GM04503 (cell line): ENCODE measurements at regions not wholly inside any gene's neighbourhood (a gene's known extent, or its start where the extent isn't known, plus 50 kb on each side); places are given as distances from the start of the nearest gene placed in this dataset.
"Not testable (repeated sequence)": the region's sequence is repeated elsewhere in the genome, so short reads cannot be mapped to it uniquely, and the experiment has no call there.

Source experiments
- DNase-seq: peaks from one replicate; pipeline ENCODE4 v3.0.0-alpha.2; 2012; ENCODE audit warnings: low read depth

DNA sequence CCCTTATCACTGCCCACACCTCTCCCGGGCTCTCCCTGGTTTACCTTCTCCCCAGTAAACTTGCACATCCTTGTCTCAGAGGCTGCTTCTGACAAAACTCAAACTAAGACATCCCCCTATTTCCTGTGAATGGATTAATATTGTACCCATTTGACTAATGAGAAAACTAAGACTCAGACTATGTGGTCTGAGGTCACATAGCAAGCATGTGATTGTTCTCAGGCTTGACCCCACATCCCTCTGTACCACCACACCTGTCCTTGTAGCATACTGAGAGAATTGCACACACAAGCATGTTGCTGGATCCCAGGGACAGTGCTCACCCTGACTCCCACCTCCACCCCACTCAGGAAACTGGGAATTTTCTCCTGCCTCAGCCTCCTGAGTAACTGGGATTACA, 90.7 kb upstream of the HES1 start:
- no peak for DNase-seq

DNA sequence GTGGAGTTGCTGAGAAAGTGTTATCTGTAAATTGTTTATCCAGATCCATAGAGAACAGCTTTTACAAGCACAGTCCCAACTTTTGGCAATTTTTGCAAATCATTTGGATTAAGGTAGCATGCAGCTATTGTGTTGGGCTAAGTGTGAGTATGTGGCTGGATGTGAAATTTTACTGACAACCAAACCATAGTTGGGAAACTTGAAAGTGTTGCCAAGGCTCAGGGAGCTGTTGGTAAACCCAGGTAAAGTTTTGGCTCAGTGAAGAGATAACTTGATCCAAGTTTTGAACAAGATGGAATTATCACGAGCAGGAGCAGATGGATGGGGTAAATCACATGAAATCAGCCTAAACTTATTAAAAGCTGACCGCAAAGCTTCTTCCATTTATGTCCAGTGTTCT, 90.0 kb upstream of the HES1 start:
- no peak for DNase-seq

DNA sequence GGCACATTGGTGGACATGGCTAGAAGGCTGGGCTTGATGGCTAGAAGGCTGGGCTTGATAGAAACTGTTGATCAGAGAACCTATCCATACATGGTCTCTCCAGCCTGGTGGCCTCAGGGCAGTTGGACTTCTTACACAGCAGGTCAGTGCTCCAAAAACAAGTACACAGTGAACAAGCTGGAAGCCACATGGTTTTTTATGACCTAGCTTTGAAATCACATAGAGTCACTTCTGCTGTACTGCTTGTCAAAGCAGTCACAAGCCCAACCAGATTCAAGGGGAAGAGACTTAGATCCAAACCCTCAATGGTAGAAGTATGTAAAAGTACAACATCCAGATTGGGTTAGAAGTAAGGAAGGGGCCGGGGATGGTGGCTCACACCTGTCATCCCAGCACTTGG, 89.4 kb upstream of the HES1 start:
- DNase-seq = no peak

DNA sequence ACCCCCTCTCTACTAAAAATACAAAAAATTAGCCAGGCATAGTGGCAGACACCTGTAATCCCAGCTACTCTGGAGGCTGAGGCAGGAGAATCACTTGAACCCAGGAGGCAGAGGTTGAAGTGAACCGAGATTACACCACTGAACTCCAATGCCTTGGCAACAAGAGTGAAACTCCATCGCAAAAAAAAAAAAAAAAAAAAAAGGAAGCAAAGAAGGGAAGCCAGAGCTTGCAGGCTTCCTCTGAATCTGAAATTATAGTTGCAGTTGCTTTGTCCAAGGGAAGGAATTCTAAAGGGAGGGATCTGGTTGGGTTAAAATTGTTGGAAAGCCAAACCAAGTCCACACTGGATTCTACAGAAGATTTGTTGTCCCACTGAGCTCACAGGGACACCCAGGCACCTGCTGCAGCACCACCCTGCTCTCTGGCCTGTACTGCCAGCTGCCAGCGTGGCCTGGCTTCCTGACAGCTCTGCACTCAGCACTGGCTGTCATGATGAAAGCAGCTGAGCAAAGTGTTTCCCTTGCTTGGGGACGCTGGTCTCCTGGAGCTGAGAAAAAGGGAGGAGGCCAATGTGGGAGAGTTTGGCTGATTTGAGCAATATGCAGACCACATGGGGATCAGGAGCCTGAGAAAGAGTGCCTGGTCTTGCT, 88.8 kb upstream of the HES1 start:
- DNase-seq = no peak

DNA sequence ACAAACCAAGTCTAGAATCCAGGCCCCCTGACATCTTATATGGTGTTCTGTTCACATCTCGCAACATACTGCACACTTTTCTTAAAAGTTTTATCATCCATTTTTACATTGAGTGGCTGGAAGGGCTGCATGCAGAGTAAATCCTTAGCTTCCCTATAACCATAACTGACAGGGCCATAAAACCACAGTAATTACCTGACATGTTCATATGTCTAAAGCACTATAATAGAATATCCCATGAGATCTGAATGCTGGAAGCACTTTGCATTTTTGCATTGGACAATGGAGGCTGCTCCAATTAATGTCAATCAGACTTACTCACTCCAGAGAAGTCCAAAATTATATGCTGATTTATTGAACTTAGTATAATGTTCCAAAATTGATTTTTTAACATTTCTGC, 86.6 kb upstream of the HES1 start:
- no peak for DNase-seq

DNA sequence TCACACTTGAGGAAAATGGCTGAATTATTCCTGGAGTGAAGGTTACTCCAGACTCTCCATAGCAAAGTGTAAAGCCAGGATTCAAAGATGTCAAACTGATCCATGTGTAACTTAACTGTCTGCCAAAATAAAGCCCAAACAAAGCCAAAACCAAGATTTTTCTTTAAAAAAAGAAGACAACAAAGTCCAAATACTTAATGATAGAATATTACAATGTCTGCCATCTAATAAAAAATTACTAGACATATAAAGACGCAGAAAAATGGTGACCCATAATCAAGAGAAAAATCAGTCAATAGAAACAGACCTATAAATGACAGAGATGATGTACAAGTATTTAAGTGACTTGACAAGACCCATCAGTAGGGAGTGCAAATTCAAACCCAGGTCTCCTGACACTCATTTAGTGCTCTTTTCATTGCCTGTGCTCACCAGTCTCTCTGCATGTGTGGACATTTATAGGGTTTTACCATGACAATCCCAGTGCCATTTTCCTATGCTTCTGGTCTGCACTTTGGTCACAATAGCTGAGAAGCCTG, 85.1 kb upstream of the HES1 start:
- no peak for DNase-seq

DNA sequence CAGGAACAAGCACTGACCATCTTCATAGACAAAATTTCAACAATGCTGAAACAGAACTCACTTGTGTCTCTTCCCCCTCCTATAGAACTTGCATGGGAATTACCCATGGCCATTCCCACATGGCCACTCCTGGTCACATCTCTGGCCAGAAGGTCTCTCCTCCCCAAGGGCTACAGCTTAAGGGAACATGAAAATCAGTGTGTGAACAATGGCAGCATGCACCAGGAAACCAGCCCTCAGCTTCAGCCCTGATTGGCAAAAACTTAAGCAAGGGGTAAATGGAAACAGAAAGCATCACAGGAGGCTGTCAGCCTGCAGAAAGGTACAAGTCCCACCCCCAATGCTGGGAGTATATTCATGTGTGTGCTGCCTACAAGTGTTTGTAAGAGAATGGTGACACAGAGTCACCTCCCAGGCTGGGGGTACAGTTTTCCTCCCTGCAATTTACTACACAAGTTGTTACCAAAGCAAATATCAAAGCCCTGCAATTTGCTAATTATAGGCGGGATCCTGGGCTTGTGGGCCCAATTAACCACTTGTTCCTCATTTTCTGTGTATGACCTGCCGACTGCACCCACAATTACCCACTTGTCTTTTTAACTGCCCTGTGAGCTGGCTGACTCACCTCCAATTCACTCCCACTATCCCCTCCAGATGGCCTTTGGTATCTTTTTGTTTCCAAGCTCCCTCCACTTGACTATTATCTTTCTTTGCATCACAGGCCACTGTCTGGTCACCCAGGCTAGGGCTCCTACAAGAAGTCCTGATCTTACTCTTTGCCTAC, 84.4 kb upstream of the HES1 start:
- DNase-seq = no peak

DNA sequence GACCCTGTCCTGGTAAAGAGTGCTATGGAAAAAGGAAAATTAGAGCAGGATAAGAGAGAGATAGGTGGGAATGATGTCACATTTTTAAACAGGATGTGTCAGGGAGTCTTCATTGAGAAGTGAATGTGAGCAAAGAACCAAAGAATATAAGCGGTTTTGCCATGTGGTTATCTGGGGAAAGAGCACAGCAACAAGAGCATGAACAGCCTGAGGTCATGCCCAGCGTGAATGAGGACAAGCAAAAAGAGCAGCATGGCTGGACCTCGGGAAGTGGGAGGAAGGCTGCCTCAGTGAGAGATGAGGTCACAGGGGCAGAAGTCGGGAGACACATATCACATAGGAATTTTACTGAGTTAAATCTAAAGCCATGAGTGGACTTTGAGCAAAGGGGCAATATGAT, 82.8 kb upstream of the HES1 start:
- DNase-seq = no peak

DNA sequence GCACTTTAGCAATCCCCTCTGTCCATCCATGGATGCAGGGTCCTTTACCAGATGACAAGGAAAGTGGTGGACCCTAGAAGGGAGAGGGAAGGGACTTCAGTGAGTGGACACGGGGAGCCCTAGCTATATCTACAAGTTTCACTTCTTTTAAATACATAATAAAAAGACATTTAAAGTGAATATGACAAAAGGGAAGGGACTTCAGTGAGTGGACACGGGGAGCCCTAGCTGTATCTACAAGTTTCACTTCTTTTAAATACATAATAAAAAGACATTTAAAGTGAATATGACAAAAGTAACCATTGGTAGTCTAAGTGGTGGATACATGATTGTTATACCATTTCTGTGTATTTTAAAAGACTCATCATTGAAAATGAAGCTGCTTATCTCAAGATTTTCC, 81.9 kb upstream of the HES1 start:
- no peak for DNase-seq

DNA sequence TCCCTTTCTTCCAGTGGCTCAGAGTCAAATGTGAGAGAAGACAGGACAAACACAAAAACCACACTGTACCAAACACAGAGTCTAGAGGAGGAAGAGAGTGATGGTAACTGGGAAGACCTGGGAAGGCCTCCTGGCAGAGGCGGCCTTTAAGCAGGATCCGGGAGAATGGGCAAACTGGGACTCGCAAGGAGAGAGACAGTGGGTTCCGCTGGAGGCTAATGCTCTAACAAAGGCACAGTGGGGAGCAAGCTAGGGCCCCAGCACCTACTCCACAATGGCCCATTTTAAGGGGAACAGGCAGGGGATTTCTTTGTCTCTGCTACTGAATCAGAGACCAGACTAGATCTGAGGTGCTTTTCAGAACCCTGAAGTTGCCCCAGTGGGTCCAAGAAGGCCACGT, 81.4 kb upstream of the HES1 start:
- no peak for DNase-seq

DNA sequence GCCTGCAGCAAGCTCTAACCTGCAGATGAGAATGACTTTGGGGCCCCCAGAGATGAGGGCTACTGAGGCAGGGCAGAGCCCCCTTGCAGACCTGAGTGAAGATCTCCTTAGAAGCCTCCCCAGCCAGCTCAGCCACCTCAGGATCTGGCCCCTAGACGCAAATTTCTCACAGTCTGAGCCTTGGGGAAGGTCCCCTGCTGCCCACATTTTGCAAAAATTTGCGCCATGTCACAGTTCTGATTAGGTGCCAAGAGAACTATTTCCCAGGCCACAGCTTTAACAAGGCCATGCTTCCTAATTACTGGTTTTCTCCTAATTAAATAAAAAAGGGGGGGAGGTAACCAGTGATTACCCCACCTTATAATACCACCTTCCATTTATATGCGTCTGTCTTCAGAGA, 81.0 kb upstream of the HES1 start:
- DNase-seq = no peak

DNA sequence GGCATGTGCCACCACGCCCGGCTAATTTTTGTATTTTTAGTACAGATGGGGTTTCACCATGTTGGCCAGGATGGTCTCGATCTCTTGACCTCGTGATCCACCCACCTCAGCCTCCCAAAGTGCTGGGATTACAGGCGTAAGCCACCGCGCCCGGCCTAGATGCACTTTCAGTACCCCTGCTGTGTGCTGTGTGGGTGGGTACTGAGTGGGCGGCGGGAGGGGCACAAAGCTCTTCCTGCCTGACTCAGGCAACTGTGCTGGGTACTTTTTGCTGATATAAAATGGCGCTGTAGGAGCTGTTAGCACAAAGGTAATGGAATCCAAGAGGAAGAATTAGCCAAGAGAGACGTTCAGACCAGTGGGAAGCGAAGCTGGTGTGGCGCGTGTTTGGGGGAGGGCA, 79.6 kb upstream of the HES1 start:
- DNase-seq = not testable (repeated sequence)

DNA sequence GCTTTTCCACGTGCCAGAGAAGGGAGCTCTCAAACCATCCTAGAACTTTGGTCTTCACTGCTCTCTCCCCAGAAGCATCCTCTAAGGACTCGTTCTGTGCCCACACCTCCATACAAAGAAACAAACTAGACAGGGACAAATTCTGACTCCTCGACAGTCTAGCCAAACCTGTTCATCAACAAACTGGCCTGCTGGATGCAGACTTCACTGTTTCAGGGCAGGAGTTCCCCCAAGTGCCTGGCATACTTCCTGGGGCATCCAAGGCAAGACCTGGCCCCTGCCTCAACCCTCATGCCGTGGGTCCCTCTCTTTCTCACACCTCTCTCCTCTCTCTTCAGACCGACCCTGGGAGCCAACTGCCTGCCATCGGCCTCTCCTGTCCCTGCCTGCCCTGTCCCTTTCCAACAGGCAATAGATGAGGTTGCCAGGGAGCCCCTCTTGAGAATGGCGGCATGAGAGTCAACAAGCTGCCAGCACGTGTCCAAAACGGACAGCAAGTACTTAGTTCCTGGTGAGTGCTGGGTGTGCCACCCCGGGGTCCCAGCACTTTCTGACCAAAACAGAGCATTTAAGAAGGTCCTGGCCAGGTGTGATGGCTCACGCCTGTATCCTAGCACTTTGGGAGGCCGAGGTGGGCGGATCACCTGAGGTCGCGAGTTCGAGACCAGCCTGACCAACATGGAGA, 79.1 kb upstream of the HES1 start:
- DNase-seq = no peak

DNA sequence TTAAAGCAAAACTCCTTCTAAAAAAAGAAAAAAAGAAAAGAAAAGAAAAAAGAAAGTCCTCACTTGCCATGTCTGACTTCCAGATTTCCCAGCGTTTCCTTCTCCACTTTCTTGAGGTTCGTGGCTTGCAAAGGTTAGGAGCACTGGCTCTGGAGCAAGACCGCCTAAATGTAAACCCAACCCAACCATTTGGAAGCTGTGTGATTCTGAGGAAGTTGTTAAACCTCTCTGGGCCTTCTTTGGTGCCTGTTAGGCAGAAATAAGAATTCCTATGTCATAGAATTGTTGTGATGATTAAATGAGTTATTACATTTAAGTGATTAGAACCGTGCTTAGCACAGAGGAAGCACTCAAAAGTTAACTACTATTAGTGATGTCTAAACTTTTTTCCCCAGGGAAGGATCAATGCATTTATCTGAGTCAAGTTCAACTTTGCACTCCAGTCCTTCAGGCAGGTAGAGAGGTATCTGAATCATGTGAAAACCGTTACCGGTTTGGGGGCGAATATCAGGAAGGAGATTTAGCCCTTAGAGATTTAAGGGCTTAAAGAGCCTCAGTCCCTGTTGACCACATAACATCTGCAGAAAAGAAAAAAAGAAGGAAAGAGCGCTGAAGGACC, 78.3 kb upstream of the HES1 start:
- DNase-seq = no peak

DNA sequence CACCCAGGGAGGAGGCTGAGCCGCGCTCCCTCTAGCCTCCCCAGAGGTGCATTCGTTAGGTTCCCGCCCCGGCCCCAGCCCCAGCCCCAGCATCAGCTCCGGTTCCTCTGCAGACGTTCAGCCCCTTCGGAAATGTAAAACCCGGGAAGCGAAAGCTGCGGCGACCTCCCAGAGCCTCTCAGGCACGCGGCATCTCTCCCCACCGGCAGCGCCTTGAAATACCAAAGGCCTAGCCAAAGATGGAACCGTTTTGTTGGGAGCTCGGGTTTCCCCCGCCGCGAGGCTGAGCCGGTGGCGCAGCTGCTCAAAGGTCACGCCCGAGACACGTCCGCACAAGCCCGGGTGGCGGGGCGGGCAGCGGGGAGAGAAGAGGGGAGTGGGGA, 77.8 kb upstream of the HES1 start:
- DNase-seq = no peak

DNA sequence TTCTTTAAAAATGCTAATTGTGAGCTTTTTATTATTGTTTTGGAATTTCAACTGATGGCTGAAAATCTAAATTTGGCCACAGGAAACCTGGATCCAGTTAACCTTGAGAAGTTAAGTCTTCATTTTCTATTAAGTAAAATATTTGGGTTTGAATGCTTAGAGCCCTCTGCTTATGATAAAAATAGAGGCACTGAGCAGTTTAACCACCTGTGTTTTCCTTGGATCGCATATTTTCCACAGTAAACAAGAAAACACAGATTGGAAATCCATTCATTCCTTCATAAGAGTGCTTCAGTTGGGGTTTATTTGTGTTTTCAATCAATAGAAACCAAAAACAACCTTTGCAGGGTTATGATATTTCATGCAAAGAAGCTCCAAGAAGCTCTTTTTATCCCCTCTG, 77.2 kb upstream of the HES1 start:
- DNase-seq = no peak

DNA sequence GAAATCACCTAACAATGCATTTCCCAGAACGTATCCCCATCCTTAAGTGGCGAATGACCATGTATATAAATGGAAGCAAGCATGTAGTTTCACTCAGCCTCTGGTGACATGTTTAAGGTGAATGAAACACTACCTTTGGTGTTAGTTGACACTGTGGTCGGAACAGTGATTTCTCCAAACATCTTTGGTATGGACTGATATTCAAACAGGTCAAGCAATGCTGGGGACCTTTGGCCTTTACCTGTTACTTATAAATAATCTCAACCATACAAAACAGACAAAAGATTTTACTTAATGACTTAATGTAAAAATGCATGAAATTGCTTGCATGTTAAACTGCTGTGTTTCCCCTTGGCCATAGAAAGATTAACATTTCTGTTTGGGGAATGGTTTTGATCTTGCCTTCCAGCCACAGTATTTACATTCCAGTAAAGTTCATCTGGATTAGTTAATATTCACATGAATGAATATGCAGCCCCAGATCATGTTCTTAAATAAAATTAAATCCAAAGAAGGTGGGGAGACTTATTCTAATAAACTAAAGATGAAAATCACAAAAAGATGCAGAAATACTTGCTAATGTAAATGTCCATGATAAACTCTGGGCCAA, 74.4 kb upstream of the HES1 start:
- DNase-seq = no peak

DNA sequence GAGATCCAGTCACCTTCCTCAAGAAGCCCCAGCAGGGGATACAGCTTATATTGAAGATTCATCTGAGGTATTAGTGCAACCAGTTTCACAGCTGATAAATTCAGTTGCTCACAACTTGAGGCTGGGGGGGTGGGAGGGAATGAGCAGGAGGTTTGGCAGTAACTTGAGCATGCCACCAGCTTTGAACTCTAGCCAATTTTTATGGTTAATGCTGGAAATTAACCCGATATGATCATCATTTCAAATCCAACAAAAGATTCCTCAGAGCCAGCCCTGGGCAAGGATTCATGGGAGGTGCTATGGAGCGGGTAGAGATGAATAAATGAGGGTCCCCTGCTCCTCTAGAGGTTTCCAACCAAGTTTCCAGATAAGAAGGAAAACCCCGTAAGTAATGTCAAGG, 73.1 kb upstream of the HES1 start:
- DNase-seq = no peak

DNA sequence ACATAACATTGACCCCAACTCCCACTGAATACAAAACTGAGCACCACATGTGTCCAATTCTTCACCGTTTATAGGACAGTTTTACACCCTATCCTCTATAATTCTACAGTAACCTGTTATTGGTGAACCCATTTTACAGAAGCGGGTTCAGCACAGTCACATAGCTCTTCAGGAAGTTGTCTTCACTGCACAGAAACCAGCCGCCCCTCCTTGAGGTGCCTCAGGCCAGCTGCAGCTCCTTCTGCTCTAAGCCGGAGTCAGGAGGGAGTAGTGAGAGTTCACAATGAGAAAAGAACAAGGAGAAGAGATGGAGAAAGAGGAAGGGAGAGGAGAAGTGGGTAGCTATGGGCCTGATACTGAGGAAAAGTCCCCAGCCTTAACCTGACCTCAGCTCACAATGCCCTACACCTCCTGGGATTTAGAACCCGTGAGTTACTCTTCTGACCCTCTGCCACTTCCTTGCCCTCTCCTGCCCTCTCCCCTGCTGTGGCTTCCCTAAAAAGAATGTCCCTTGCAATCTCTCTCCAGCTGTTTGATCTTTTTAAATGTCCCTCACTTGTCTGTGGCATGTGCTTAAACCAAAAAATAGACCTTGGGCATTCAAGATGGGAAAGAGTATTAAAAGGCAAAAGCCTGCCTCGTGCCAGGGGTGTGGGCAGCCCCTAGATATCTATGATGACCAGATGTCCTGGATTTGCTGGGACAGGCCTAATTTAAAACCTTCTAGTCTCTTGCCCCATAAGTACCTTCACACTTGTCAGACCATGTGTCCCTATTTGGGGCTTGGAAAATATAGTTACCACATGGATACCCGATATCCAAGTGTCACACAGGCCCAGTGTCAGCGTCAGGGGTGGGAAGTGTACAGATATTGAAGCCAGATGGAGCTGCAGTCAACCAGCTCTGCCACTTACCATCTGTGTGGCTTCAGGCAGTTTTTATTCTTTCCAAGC, 71.3 kb upstream of the HES1 start:
- DNase-seq = no peak

DNA sequence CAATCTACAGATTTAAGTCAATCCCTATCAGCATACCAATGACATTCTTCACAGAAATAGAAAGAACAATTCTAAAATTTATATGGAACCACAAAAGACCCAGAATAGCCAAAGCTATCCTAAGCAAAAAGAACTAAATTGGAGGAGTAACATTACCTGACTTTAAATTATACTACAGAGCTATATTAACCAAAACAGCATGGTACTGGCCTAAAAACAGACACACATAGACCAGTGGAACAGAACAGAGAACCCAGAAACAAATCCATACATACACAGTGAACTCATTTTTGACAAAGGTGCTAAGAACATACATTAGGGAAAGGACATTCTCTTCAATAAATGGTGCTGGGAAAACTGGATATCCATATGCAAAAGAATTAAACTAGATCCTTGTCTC, 68.6 kb upstream of the HES1 start:
- DNase-seq = not testable (repeated sequence)

DNA sequence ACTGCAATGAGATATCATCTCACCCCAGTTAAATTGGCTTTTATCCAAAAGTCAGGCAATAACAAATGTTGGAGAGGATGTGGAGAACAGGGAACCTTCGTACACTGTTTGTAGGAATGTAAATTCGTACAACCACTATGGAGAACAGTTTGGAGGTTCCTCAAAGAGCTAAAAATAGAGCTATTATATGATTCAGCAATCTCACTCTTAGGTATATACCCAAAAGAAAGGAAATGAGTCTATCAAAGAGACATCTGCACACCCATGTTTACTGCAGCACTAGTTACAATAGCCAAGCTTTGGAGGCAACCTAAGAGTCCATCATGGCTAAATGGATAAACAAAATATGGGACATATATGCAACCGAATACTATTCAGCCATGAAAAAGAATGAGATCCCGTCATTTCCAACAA, 68.0 kb upstream of the HES1 start:
- DNase-seq = no peak
